ENCODE measurements at regions not wholly inside any gene's neighbourhood (a gene's known extent, or its start where the extent isn't known, plus 50 kb on each side); places are given as distances from the start of the nearest gene placed in this dataset.
"Not testable (repeated sequence)": the region's sequence is repeated elsewhere in the genome, so short reads cannot be mapped to it uniquely, and the experiment has no call there.

GRCh38 chr12:13328535-13328934 lies 132.0 kb downstream of the EMP1 start:
- H3K9me3 ChIP-seq (ENCODE audit: control insufficient read depth in 4 of 4, low read length in 3 of 4) = peaks cover 0 to 2% (median 0%) of the 10 kb centered on the region in 4 donors
- WGBS = 79% methylated on average over 3 of the region's 3 CpGs
- H3K9ac ChIP-seq (ENCODE audit: low read depth in 1 of 2, low read length in 2 of 2) = no peak overlapping the region
- TF ChIP-seq NR2F2 (IDR thresholded peaks at IDR 0.05) (no peak), CTCF (IDR thresholded peaks at IDR 0.05; ENCODE audit: low read depth, low read length, missing input control) (no peak), FOXA1 (IDR thresholded peaks at IDR 0.05) (no peak)
- no peaks in the 10 kb centered on the region for H3K4me1 ChIP-seq (ENCODE audit: control insufficient read depth in 4 of 4, insufficient read depth in 4 of 4, low read length in 3 of 4)
- no peak overlapping the region for H3K27ac ChIP-seq (ENCODE audit: low read depth in 1 of 2, low read length in 2 of 2)
- H3K36me3 ChIP-seq (ENCODE audit: control insufficient read depth in 4 of 4, insufficient read depth in 3 of 4, low read depth in 1 of 4, low read length in 3 of 4) = no peaks in the 10 kb centered on the region
- H3K4me3 ChIP-seq (ENCODE audit: low read depth in 1 of 3, low read length in 3 of 3) = no peak overlapping the region
- H3K27me3 ChIP-seq (ENCODE audit: control insufficient read depth in 4 of 4, insufficient read depth in 4 of 4, low read length in 3 of 4) = peaks cover 0 to 4% (median 0%) of the 10 kb centered on the region in 4 donors
- no peak for DNase-seq (ENCODE audit: low spot score)

GRCh38 chr12:13326076-13326475 lies 129.6 kb downstream of the EMP1 start:
- TF ChIP-seq REST (IDR thresholded peaks at IDR 0.05) (no peak), CTCF (IDR thresholded peaks at IDR 0.05; ENCODE audit: low read depth, low read length, missing input control) (no peak), RXRA (IDR thresholded peaks at IDR 0.05) (no peak), YY1 (IDR thresholded peaks at IDR 0.05) (no peak)
- Histone ChIP-seq H3K4me1 (ENCODE audit: control insufficient read depth in 4 of 4, insufficient read depth in 4 of 4, low read length in 3 of 4) (no peaks in the 10 kb centered on the region), H3K9ac (ENCODE audit: low read depth in 1 of 2, low read length in 2 of 2) (no peak overlapping the region), H3K36me3 (ENCODE audit: control insufficient read depth in 4 of 4, insufficient read depth in 3 of 4, low read depth in 1 of 4, low read length in 3 of 4) (no peaks in the 10 kb centered on the region), H3K27ac (ENCODE audit: low read depth in 1 of 2, low read length in 2 of 2) (no peak overlapping the region), H3K9me3 (ENCODE audit: control insufficient read depth in 4 of 4, low read length in 3 of 4) (no peaks in the 10 kb centered on the region), H3K4me3 (ENCODE audit: low read depth in 1 of 3, low read length in 3 of 3) (no peak overlapping the region), H3K27me3 (ENCODE audit: control insufficient read depth in 4 of 4, insufficient read depth in 4 of 4, low read length in 3 of 4) (peaks cover 0 to 4% (median 0%) of the 10 kb centered on the region in 4 donors)
- WGBS = 76% methylated on average over 4 of the region's 4 CpGs
- DNase-seq (ENCODE audit: low spot score) = no peak

GRCh38 chr12:13325037-13325436 lies 128.5 kb downstream of the EMP1 start:
- not testable (repeated sequence) for H3K9me3 ChIP-seq (ENCODE audit: control insufficient read depth in 4 of 4, low read length in 3 of 4); H3K9ac ChIP-seq (ENCODE audit: low read depth in 1 of 2, low read length in 2 of 2); H3K27ac ChIP-seq (ENCODE audit: low read depth in 1 of 2, low read length in 2 of 2); H3K4me1 ChIP-seq (ENCODE audit: control insufficient read depth in 4 of 4, insufficient read depth in 4 of 4, low read length in 3 of 4); H3K27me3 ChIP-seq (ENCODE audit: control insufficient read depth in 4 of 4, insufficient read depth in 4 of 4, low read length in 3 of 4); H3K4me3 ChIP-seq (ENCODE audit: low read depth in 1 of 3, low read length in 3 of 3); DNase-seq (ENCODE audit: low spot score); H3K36me3 ChIP-seq (ENCODE audit: control insufficient read depth in 4 of 4, insufficient read depth in 3 of 4, low read depth in 1 of 4, low read length in 3 of 4)
- WGBS = 74% methylated on average over 2 of the region's 3 CpGs

Measured in liver (tissue), 8 donors.